SK-N-SH treated with all-trans-retinoic acid at 6 μM for 48 hours (cell line): ENCODE measurements at regions not wholly inside any gene's neighbourhood (a gene's known extent, or its start where the extent isn't known, plus 50 kb on each side); places are given as distances from the start of the nearest gene placed in this dataset.

Source experiments
- BACH2 ChIP-seq: fragments of 250-450 bp; sonication (Bioruptor Pico); IDR thresholded peaks from 2 replicates; pipeline ENCODE4 v1.9.0; 2021; ENCODE audit warnings: mild to moderate bottlenecking, borderline replicate concordance
- ISL1 ChIP-seq: fragments of 250-450 bp; sonication (Bioruptor Pico); IDR thresholded peaks from 2 replicates; pipeline ENCODE4 v2.1.2; 2022; ENCODE audit warnings: mild to moderate bottlenecking, moderate library complexity
- SNAI2 ChIP-seq: fragments of 250-450 bp; sonication (Bioruptor Pico); IDR thresholded peaks from 2 replicates; pipeline ENCODE4 v1.5.0; 2020; ENCODE audit warnings: mild to moderate bottlenecking, moderate library complexity
- TCF4 ChIP-seq: fragments of 250-450 bp; sonication (Bioruptor Pico); IDR thresholded peaks from 2 replicates; pipeline ENCODE4 v1.8.0; 2021; ENCODE audit warnings: mild to moderate bottlenecking, moderate library complexity, borderline replicate concordance
- TOX ChIP-seq: fragments of 250-450 bp; sonication (Bioruptor Pico); IDR thresholded peaks from 2 replicates; pipeline ENCODE4 v1.8.0; 2021; ENCODE audit warnings: mild to moderate bottlenecking, moderate library complexity, borderline replicate concordance
- ZFP3 ChIP-seq: fragments of 250-450 bp; sonication (Bioruptor Pico); IDR thresholded peaks from 2 replicates; pipeline ENCODE4 v1.5.0; 2020; ENCODE audit warnings: mild to moderate bottlenecking, moderate library complexity
- TF ChIP-seq, protein P1 (sequence below): fragments of 250-450 bp; sonication (Bioruptor Pico); IDR thresholded peaks from 2 replicates; pipeline ENCODE4 v1.8.0; 2020; ENCODE audit warnings: mild to moderate bottlenecking, moderate library complexity, borderline replicate concordance

DNA sequence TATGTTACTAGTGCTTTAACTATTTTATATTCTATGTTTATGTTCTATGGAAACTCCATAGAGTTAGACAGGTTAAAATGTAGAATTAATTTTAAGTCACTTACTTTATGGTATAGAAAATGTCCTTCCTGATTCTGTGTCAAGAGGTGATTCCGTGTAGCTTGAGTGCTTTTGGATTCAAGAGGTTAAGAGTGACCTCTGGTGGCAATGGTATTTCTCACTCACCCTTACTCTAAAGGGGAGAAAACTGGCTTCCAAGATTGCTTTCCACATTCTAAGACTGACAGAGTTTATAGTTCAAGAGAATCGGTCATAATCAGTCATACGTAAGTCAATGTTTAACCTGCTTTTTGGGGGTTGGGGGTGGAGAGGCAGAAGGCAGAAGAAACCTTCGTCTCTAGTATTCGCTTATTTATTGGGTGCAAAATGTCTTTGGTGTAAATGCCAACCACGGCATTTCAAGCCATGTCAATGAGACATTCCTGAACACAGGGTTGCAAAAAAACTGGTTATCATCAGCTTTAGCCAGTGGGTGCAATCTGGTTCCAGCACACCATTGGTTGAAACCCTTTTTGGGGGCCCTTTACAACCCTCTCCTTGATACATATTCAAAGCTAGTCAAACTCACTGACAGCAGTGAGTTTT is 92.0 kb upstream of the VGLL3 start:
- TF ChIP-seq, protein P1, sequence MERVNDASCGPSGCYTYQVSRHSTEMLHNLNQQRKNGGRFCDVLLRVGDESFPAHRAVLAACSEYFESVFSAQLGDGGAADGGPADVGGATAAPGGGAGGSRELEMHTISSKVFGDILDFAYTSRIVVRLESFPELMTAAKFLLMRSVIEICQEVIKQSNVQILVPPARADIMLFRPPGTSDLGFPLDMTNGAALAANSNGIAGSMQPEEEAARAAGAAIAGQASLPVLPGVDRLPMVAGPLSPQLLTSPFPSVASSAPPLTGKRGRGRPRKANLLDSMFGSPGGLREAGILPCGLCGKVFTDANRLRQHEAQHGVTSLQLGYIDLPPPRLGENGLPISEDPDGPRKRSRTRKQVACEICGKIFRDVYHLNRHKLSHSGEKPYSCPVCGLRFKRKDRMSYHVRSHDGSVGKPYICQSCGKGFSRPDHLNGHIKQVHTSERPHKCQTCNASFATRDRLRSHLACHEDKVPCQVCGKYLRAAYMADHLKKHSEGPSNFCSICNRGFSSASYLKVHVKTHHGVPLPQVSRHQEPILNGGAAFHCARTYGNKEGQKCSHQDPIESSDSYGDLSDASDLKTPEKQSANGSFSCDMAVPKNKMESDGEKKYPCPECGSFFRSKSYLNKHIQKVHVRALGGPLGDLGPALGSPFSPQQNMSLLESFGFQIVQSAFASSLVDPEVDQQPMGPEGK (CRISPR knock-in tag): no peak
- TF ChIP-seq BACH2 (CRISPR knock-in tag) (no peak), TOX (no peak), SNAI2 (CRISPR knock-in tag) (no peak), ISL1 (CRISPR knock-in tag) (no peak), ZFP3 (CRISPR knock-in tag) (no peak), TCF4 (CRISPR knock-in tag) (no peak)
